SK-N-SH (cell line): ENCODE measurements at regions not wholly inside any gene's neighbourhood (a gene's known extent, or its start where the extent isn't known, plus 50 kb on each side); places are given as distances from the start of the nearest gene placed in this dataset.

Source experiments
- CTCF ChIA-PET: fragments of 300-600, 350-600 bp; formaldehyde crosslinking; extraction: SDS; loops from one replicate; lab custom pipeline; 2021; lab: Yijun Ruan, JAX
- POLR2A ChIA-PET: fragments of 350-600 bp; sonication (Branson Sonifier 250); formaldehyde crosslinking; extraction: SDS; loops from one replicate; lab custom pipeline; 2020; ENCODE audit warnings: antibody characterized with exemption, inconsistent platforms; lab: Yijun Ruan, JAX
- DNase-seq: peaks from one replicate; pipeline ENCODE4 v3.0.0; 2012
- H2AFZ ChIP-seq: fragments of 200-600 bp; sonication (generic); 2 replicates; pipeline ENCODE4 v1.8.1; 2016; ENCODE audit warnings: antibody characterized with exemption, mild to moderate bottlenecking, low read depth
- H3F3A ChIP-seq: fragments of 200-600 bp; sonication (generic); replicated peaks from 2 replicates; pipeline ENCODE3; 2016; ENCODE audit warnings: antibody characterized with exemption, mild to moderate bottlenecking; ENCODE audit not compliant: insufficient read depth
- H3K27ac ChIP-seq, 2 experiments: fragments of 200-500 bp in 1 of 2; fragments of 200-600 bp in 1 of 2; sonication (Bioruptor generic) in 1 of 2; sonication (generic), shearing (Covaris generic) in 1 of 2; 2 replicates each; pipeline versions ENCODE4 v1.5.1 to v1.6.1; 2014 to 2016; ENCODE audit warnings: low read depth in 2 of 2, inconsistent platforms in 1 of 2, low read length in 1 of 2, mild to moderate bottlenecking in 1 of 2, mixed read lengths in 1 of 2
- H3K27me3 ChIP-seq: fragments of 200-600 bp; sonication (generic), shearing (Covaris generic); 2 replicates; pipeline ENCODE4 v1.6.1; 2016; ENCODE audit warnings: mixed run types; ENCODE audit not compliant: insufficient read depth
- H3K36me3 ChIP-seq, 2 experiments: fragments of 200-500 bp in 1 of 2; fragments of 200-600 bp in 1 of 2; sonication (Bioruptor generic) in 1 of 2; sonication (generic) in 1 of 2; replicated peaks in 1 of 2; 2 replicates each; pipeline versions ENCODE3 to v1.5.1; 2014 to 2016; ENCODE audit warnings: low read length in 1 of 2, mild to moderate bottlenecking in 1 of 2; ENCODE audit not compliant: insufficient read depth in 2 of 2, control insufficient read depth in 1 of 2
- H3K4me1 ChIP-seq, 2 experiments: fragments of 200-500 bp in 1 of 2; fragments of 200-600 bp in 1 of 2; sonication (Bioruptor generic) in 1 of 2; sonication (generic), shearing (Covaris generic) in 1 of 2; 2 replicates each; pipeline versions ENCODE4 v1.5.1 to v1.6.1; 2014 to 2016; ENCODE audit warnings: low read depth in 1 of 2, low read length in 1 of 2, mixed run types in 1 of 2; ENCODE audit not compliant: insufficient read depth in 2 of 2, control insufficient read depth in 1 of 2
- H3K4me2 ChIP-seq: fragments of 200-600 bp; sonication (generic), shearing (Covaris generic); 2 replicates; pipeline ENCODE4 v1.6.1; 2017; ENCODE audit warnings: mixed run types
- H3K4me3 ChIP-seq, 2 experiments: fragments of 200-500 bp in 1 of 2; fragments of 200-600 bp in 1 of 2; sonication (Bioruptor generic) in 1 of 2; sonication (generic), shearing (Covaris generic) in 1 of 2; 2 replicates each; pipeline versions ENCODE4 v1.5.1 to v1.8.1; 2014 to 2016; ENCODE audit warnings: low read depth in 2 of 2, inconsistent platforms in 1 of 2, low read length in 1 of 2, mild to moderate bottlenecking in 1 of 2, mixed read lengths in 1 of 2, moderate library complexity in 1 of 2
- H3K79me2 ChIP-seq: fragments of 200-600 bp; sonication (generic); 2 replicates; pipeline ENCODE4 v1.8.1; 2017; ENCODE audit warnings: mild to moderate bottlenecking; ENCODE audit not compliant: insufficient read depth
- H3K9ac ChIP-seq: fragments of 200-600 bp; sonication (generic); 2 replicates; pipeline ENCODE4 v1.6.1; 2017; ENCODE audit warnings: mixed run types
- H3K9me2 ChIP-seq: fragments of 200-600 bp; sonication (generic); 2 replicates; pipeline ENCODE4 v1.6.1; 2017; ENCODE audit warnings: mixed run types
- H3K9me3 ChIP-seq: fragments of 200-600 bp; sonication (generic); 2 replicates; pipeline ENCODE4 v1.6.1; 2017; ENCODE audit warnings: mixed run types, mild to moderate bottlenecking, moderate library complexity
- H4K20me1 ChIP-seq: fragments of 200-600 bp; sonication (generic); 2 replicates; pipeline ENCODE4 v1.6.1; 2017; ENCODE audit warnings: mild to moderate bottlenecking, mixed run types; ENCODE audit not compliant: insufficient read depth
- CHD2 ChIP-seq: fragments of 150-350 bp; IDR thresholded peaks from 2 replicates; pipeline ENCODE4 v1.6.1; 2018; ENCODE audit warnings: low read length; ENCODE audit not compliant: partially characterized antibody
- EP300 ChIP-seq, 2 experiments: IDR thresholded peaks; 2 replicates each; pipeline versions ENCODE4 v1.4.0 to v1.6.1; 2012; ENCODE audit warnings: borderline replicate concordance in 1 of 2, low read depth in 1 of 2, low read length in 1 of 2
- EZH2phosphoT487 ChIP-seq: fragments of 200-600 bp; sonication (generic); IDR thresholded peaks from 2 replicates; pipeline ENCODE4 v1.6.1; 2017; ENCODE audit warnings: low read depth, mixed run types, mild to moderate bottlenecking, antibody characterized with exemption, moderate library complexity, borderline replicate concordance
- FOXJ3 ChIP-seq: sonication (generic); formaldehyde crosslinking; IDR thresholded peaks from 2 replicates; pipeline ENCODE4 v1.5.1; 2020; ENCODE audit warnings: mild to moderate bottlenecking, missing genetic modification reagents
- GABPA ChIP-seq: IDR thresholded peaks from 2 replicates; pipeline ENCODE4 v1.4.0; 2012; ENCODE audit warnings: low read depth, mild to moderate bottlenecking
- GATA2 ChIP-seq: sonication (generic); formaldehyde crosslinking; IDR thresholded peaks from 2 replicates; pipeline ENCODE4 v1.5.0; 2020; ENCODE audit warnings: mild to moderate bottlenecking, missing genetic modification reagents
- JUND ChIP-seq: IDR thresholded peaks from 2 replicates; pipeline ENCODE4 v1.4.0; 2012
- RAD21 ChIP-seq: IDR thresholded peaks from 2 replicates; pipeline ENCODE4 v1.6.1; 2012; ENCODE audit warnings: mild to moderate bottlenecking, low read length
- RCOR1 ChIP-seq: fragments of 150-350 bp; IDR thresholded peaks from 2 replicates; pipeline ENCODE4 v1.6.1; 2017; ENCODE audit warnings: antibody characterized with exemption, low read length
- SIN3A ChIP-seq: IDR thresholded peaks from 2 replicates; pipeline ENCODE4 v1.6.1; 2012; ENCODE audit warnings: low read depth, mild to moderate bottlenecking, low read length, moderate library complexity, borderline replicate concordance
- YY1 ChIP-seq: IDR thresholded peaks from 2 replicates; pipeline ENCODE4 v1.4.0; 2012; ENCODE audit warnings: low read depth, mild to moderate bottlenecking
- WGBS: methylation state at CpG from one replicate; pipeline ENCODE4 v1.1.6; 2017; ENCODE audit warnings: low lambda C conversion rate; 5-methylcytosine and 5-hydroxymethylcytosine counted together
- TF ChIP-seq, protein P1 (sequence below): fragments of 150-350 bp; IDR thresholded peaks from 2 replicates; pipeline ENCODE4 v1.6.1; 2017; ENCODE audit warnings: antibody characterized with exemption, low read length, low read depth, borderline replicate concordance
- TF ChIP-seq, protein P2 (sequence below): IDR thresholded peaks from 2 replicates; pipeline ENCODE4 v1.6.1; 2012; ENCODE audit warnings: mild to moderate bottlenecking, low read depth, low read length, moderate library complexity
- TF ChIP-seq, protein P3 (sequence below): IDR thresholded peaks from 2 replicates; pipeline ENCODE4 v1.4.0; 2012; ENCODE audit warnings: low read depth, borderline replicate concordance
- TF ChIP-seq, protein P4 (sequence below): IDR thresholded peaks from 2 replicates; pipeline ENCODE4 v1.4.0; 2012; ENCODE audit warnings: low read depth

DNA sequence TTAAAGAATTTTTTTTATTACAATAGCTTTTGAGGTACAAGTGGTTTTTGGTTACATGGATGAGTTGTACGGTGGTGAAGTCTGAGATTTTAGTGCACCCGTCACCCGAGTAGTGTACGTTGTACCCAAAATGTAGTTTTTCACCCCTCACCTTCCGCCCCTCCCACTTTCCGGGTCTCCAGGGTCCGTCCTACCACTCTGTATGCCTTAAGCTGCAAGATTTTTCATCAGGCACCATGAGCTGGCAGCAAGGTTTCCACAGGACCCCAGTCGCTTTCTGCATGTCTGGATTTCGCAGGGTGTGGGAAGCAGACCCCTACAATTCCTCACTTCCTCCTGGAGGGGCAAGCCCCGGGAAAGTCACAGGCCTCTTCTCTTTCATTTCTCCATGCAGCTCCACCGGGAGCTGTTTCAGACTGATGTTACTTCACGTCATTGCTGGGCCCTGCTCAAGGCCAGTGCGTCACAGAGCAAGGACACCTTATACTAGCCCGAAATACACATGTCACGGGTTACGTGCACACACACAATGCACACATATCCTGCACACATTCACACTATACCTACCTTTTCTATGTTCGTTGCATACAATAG lies 179.1 kb downstream of the ZFP36L2 start (continued):
- TF ChIP-seq, protein P1, sequence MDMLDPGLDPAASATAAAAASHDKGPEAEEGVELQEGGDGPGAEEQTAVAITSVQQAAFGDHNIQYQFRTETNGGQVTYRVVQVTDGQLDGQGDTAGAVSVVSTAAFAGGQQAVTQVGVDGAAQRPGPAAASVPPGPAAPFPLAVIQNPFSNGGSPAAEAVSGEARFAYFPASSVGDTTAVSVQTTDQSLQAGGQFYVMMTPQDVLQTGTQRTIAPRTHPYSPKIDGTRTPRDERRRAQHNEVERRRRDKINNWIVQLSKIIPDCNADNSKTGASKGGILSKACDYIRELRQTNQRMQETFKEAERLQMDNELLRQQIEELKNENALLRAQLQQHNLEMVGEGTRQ = no peak
- no peak for TF ChIP-seq GABPA
- no peak for TF ChIP-seq RAD21
- TF ChIP-seq, protein P2, sequence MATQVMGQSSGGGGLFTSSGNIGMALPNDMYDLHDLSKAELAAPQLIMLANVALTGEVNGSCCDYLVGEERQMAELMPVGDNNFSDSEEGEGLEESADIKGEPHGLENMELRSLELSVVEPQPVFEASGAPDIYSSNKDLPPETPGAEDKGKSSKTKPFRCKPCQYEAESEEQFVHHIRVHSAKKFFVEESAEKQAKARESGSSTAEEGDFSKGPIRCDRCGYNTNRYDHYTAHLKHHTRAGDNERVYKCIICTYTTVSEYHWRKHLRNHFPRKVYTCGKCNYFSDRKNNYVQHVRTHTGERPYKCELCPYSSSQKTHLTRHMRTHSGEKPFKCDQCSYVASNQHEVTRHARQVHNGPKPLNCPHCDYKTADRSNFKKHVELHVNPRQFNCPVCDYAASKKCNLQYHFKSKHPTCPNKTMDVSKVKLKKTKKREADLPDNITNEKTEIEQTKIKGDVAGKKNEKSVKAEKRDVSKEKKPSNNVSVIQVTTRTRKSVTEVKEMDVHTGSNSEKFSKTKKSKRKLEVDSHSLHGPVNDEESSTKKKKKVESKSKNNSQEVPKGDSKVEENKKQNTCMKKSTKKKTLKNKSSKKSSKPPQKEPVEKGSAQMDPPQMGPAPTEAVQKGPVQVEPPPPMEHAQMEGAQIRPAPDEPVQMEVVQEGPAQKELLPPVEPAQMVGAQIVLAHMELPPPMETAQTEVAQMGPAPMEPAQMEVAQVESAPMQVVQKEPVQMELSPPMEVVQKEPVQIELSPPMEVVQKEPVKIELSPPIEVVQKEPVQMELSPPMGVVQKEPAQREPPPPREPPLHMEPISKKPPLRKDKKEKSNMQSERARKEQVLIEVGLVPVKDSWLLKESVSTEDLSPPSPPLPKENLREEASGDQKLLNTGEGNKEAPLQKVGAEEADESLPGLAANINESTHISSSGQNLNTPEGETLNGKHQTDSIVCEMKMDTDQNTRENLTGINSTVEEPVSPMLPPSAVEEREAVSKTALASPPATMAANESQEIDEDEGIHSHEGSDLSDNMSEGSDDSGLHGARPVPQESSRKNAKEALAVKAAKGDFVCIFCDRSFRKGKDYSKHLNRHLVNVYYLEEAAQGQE = no peak
- TF ChIP-seq RCOR1 = no peak
- TF ChIP-seq, all 33 proteins: peak for 0

DNA sequence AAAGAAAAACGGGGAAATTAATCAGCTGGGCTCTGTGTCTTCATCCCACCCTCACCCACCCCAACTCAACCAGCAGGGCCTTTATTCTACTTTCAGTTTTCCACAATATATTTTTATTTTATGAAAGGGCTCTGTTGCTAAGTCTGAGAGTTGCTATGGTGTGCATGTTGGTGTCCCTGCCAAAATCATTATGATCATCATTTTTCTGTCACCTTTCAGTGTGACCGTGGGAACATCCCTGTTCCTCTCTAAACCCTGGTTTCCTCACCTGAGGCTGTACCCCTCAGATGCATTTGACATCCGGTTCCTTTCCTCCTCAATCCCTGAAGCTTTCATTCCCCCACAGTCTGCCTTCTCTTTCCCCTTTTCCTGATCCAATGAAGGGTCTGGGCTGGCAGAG lies 180.5 kb downstream of the ZFP36L2 start:
- 0 out of 2 replicates have a peak overlapping the region, but pooled peaks have one; percentile 38 for H3K4me2 ChIP-seq
- H2AFZ ChIP-seq = no peak overlapping the region
- DNase-seq = no peak
- H3K9me3 ChIP-seq = no peaks in the 10 kb centered on the region
- POLR2A ChIA-PET = no interaction called here
- no peak overlapping the region for H3K27ac ChIP-seq
- H3K36me3 ChIP-seq = no peaks in the 10 kb centered on the region
- peaks cover 15% of the 10 kb centered on the region for H3F3A ChIP-seq
- H3K27me3 ChIP-seq = no peaks in the 10 kb centered on the region
- H3K4me3 ChIP-seq = no peak overlapping the region
- TF ChIP-seq YY1 (no peak), SIN3A (no peak), JUND (no peak), GABPA (no peak), CHD2 (no peak), FOXJ3 (CRISPR knock-in tag) (no peak), GATA2 (CRISPR knock-in tag) (no peak), EZH2phosphoT487 (no peak), EP300 (IDR thresholded peaks at IDR 0.05; ENCODE audit: borderline replicate concordance in 1 of 2, low read depth in 1 of 2, low read length in 1 of 2) (no peak)
- TF ChIP-seq, protein P3, sequence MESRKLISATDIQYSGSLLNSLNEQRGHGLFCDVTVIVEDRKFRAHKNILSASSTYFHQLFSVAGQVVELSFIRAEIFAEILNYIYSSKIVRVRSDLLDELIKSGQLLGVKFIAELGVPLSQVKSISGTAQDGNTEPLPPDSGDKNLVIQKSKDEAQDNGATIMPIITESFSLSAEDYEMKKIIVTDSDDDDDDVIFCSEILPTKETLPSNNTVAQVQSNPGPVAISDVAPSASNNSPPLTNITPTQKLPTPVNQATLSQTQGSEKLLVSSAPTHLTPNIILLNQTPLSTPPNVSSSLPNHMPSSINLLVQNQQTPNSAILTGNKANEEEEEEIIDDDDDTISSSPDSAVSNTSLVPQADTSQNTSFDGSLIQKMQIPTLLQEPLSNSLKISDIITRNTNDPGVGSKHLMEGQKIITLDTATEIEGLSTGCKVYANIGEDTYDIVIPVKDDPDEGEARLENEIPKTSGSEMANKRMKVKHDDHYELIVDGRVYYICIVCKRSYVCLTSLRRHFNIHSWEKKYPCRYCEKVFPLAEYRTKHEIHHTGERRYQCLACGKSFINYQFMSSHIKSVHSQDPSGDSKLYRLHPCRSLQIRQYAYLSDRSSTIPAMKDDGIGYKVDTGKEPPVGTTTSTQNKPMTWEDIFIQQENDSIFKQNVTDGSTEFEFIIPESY = no peak
- TF ChIP-seq, protein P4, sequence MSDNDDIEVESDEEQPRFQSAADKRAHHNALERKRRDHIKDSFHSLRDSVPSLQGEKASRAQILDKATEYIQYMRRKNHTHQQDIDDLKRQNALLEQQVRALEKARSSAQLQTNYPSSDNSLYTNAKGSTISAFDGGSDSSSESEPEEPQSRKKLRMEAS = no peak
- 83% methylated on average over 3 of the region's 3 CpGs for whole genome bisulfite sequencing
- peaks cover 22 to 37% of the 10 kb centered on the region in 2 experiments; a peak in 3 of 4 replicates for H3K4me1 ChIP-seq
- CTCF ChIA-PET = interaction anchor here (1.0 to 1.8 kb wide), 2 partner anchors 10 to 14 kb away, joined by 3 to 10 read pairs; no protein-coding TSS in a partner anchor
- no peaks in the 10 kb centered on the region for H3K9me2 ChIP-seq
- H4K20me1 ChIP-seq = no peaks in the 10 kb centered on the region
- no peak overlapping the region for H3K9ac ChIP-seq
- H3K79me2 ChIP-seq = no peaks in the 10 kb centered on the region
